ENCODE measurements at regions not wholly inside any gene's neighbourhood (a gene's known extent, or its start where the extent isn't known, plus 50 kb on each side); places are given as distances from the start of the nearest gene placed in this dataset.

DNA sequence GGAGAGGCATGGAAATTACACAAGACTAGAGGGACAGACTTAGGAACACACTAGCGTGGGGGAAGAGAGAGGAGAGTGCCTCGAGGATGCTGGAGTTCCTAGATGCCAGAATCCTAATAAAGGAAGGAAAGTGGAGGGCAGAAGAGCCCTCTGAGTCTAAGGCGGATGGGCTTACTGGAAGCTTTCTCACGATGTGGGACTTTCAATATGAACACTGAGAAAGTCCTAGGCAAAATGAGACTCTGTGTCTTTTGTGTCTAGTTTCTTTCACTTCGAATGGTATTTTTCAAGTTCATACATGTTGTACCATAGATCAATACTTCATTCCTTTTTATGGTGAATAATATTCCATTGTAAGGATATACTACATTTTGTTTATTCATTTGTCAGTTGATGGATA is 239.4 kb downstream of the NSG2 start:
- TF ChIP-seq, protein P1, sequence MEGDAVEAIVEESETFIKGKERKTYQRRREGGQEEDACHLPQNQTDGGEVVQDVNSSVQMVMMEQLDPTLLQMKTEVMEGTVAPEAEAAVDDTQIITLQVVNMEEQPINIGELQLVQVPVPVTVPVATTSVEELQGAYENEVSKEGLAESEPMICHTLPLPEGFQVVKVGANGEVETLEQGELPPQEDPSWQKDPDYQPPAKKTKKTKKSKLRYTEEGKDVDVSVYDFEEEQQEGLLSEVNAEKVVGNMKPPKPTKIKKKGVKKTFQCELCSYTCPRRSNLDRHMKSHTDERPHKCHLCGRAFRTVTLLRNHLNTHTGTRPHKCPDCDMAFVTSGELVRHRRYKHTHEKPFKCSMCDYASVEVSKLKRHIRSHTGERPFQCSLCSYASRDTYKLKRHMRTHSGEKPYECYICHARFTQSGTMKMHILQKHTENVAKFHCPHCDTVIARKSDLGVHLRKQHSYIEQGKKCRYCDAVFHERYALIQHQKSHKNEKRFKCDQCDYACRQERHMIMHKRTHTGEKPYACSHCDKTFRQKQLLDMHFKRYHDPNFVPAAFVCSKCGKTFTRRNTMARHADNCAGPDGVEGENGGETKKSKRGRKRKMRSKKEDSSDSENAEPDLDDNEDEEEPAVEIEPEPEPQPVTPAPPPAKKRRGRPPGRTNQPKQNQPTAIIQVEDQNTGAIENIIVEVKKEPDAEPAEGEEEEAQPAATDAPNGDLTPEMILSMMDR (IDR thresholded peaks at IDR 0.05; ENCODE audit: insufficient read depth, missing control alignments) = no peak
- FAIRE-seq = no peak
- DNase-seq (ENCODE audit: insufficient read length, low spot score) = no peak

DNA sequence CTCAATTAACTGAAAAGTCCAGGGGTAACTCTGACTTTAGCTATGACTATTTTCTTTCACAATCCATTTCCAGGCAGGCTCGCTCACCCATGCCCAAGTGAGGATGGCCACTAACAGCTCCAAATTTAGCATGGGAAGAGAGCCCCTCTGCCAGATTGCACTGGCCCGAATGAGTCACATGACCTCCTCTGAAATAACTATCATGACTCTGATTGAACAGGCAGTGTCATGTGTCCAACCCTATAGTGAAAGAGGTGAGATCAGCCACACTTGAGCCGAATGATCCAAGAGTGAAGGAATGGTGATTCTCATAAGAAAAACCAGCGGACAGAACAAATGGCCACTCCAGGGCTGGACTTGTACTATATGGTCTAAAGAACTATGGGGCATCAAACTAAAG is 242.3 kb downstream of the NSG2 start:
- TF ChIP-seq, protein P1 (IDR thresholded peaks at IDR 0.05; ENCODE audit: insufficient read depth, missing control alignments) = no peak
- DNase-seq (ENCODE audit: insufficient read length, low spot score) (no peak), FAIRE-seq (no peak)

DNA sequence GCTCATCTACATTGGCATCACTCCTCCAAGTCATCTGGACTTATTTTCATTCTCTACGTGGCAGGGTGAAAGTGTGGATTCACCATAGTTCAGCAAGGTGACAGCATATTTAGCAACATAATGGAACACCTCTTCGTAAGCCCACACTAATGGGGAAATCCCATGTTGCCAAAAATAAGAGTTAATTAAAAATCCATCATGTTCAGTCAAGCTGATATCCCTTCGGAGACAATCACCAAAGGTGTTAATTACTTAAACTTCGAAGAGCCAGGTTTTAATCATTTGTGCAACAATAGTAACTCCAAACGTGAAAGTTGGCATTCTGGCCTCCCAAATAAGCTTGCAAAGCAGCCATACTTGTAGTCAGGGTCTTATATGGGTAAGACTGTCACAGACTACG is 242.9 kb downstream of the NSG2 start:
- DNase-seq (ENCODE audit: insufficient read length, low spot score) (no peak), FAIRE-seq (no peak)
- TF ChIP-seq, protein P1 (IDR thresholded peaks at IDR 0.05; ENCODE audit: insufficient read depth, missing control alignments) = no peak

DNA sequence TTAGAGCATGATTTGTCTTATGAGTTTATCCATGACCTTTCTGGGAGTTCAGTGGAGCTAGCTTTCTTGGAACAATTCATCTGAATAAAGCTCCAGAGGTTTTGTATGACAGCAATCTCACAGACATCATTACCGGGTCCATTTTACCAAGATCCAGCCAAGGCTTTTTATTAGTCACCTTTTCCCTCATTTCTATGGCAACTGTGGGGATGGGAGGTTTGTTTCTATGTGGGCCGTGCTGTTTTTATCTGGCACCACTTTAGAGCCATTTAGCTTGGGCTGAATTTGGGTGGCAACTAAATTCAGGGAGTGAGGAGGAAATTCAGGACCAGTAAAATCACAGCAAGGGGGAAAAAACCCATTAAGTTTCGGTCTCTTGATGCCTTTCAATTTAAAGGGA is 245.7 kb downstream of the NSG2 start:
- FAIRE-seq (no peak), DNase-seq (ENCODE audit: insufficient read length, low spot score) (no peak)
- TF ChIP-seq, protein P1 (IDR thresholded peaks at IDR 0.05; ENCODE audit: insufficient read depth, missing control alignments) = no peak

DNA sequence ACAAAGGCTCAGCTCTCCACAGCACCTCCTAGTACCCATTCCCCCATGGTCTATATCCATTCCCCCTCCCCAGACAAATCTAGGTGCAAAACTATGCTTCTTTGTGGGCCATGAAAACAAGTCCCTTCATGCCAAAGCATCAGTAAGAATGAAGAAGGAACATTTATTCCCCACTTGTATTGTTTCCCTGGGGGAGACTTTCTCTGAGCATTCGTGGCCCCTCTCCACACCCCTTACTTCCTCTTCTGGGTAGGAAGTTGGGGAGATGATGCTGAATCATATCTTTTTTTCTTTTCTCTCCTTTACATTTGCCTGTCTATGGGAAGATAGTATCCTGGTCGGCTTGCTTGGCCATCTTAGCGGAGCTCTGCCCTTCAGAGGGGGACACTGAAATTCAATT is 246.8 kb downstream of the NSG2 start:
- TF ChIP-seq, protein P1 (IDR thresholded peaks at IDR 0.05; ENCODE audit: insufficient read depth, missing control alignments) = no peak
- FAIRE-seq (no peak), DNase-seq (ENCODE audit: insufficient read length, low spot score) (no peak)

DNA sequence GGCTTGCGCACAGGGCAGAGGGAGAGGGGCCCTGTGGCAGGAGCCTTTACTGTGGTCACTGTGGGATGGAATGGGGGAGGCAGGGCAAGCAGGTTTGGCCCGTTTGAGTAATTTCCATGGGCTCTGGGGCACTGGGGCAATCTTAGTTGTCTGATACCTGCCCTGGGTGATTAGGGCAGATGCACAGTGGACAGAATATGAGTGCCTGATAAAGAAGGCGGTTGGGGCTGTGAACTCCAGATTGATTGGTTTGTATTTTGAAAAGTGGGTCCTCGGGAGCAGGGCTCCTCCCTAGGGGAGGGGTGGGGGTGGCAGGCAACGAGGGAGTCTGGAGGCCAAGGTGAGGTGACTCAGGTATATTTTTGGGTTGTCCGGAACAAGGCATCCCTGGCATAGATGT is 247.5 kb downstream of the NSG2 start:
- FAIRE-seq = no peak
- no peak for DNase-seq (ENCODE audit: insufficient read length, low spot score)
- TF ChIP-seq, protein P1 (IDR thresholded peaks at IDR 0.05; ENCODE audit: insufficient read depth, missing control alignments) = no peak

DNA sequence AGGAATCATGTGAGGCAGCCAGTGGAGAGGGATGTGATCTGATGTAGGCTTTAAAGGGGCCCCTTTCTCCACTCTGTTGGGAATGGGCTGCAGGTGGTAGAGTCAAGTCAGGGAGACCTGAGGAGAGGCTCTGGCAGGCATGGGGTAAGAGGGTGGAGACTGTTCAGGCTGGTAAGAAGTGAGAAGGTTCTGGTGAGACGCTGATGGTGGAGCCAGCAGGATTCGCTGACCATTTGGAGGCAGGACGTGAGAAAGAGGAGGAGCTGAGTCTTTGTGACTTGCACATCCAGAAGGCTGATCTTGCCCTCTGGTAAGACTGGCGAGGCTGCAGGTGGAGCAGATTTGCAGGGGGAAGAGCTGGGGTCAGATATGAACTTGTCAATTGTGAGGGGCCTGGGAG is 248.0 kb downstream of the NSG2 start:
- DNase-seq (ENCODE audit: insufficient read length, low spot score) = no peak
- FAIRE-seq = no peak
- TF ChIP-seq, protein P1 (IDR thresholded peaks at IDR 0.05; ENCODE audit: insufficient read depth, missing control alignments) = no peak

Data from D721Med (cell line).